HG02885 (cell line): ENCODE measurements at regions not wholly inside any gene's neighbourhood (a gene's known extent, or its start where the extent isn't known, plus 50 kb on each side); places are given as distances from the start of the nearest gene placed in this dataset.

ENCODE experiments used
- ATAC-seq: cut with Tn5 transposase; IDR thresholded peaks from one replicate; pipeline ENCODE4 v1.9.1; 2021; ENCODE audit warnings: mild to moderate bottlenecking; ENCODE audit not compliant: unreplicated experiment, poor library complexity

GRCh38 chr5:173472784-173473278 lies 143.6 kb downstream of the BOD1 start:
- ATAC-seq, result no peak

- ATAC-seq, result no peak
These were observed 143.9 kb upstream of the STC2 start for GRCh38 chr5:173472164-173472563.

GRCh38 chr5:173468821-173469251 lies 140.6 kb upstream of the STC2 start:
- no peak for ATAC-seq

- no peak for ATAC-seq
These were observed 138.0 kb upstream of the STC2 start for GRCh38 chr5:173466227-173466626.

GRCh38 chr5:173464813-173465212 lies 136.6 kb upstream of the STC2 start:
- ATAC-seq, result no peak

- no peak for ATAC-seq
These were observed 135.0 kb upstream of the STC2 start for GRCh38 chr5:173463207-173463606.

- no peak for ATAC-seq
These were observed 130.8 kb upstream of the STC2 start for GRCh38 chr5:173458828-173459609.

- ATAC-seq, result no peak
These were observed 129.3 kb upstream of the STC2 start for GRCh38 chr5:173457482-173457881.

- no peak for ATAC-seq
These were observed 128.5 kb upstream of the STC2 start for GRCh38 chr5:173456751-173457171.

- no peak for ATAC-seq
These were observed 128.0 kb upstream of the STC2 start for GRCh38 chr5:173456181-173456580.

GRCh38 chr5:173455599-173455957 lies 127.4 kb upstream of the STC2 start:
- ATAC-seq, result no peak

GRCh38 chr5:173454736-173455598 lies 126.8 kb upstream of the STC2 start:
- ATAC-seq, result no peak

GRCh38 chr5:173454361-173454735 lies 126.1 kb upstream of the STC2 start:
- ATAC-seq, result no peak

GRCh38 chr5:173453167-173453566 lies 125.0 kb upstream of the STC2 start:
- no peak for ATAC-seq

GRCh38 chr5:173452119-173452905 lies 124.1 kb upstream of the STC2 start:
- no peak for ATAC-seq

- no peak for ATAC-seq
These were observed 123.4 kb upstream of the STC2 start for GRCh38 chr5:173451651-173452050.

- ATAC-seq, result peak; percentile 54
These were observed 122.8 kb upstream of the STC2 start for GRCh38 chr5:173451031-173451430.

GRCh38 chr5:173450188-173450587 lies 122.0 kb upstream of the STC2 start:
- no peak for ATAC-seq

GRCh38 chr5:173448856-173449255 lies 120.6 kb upstream of the STC2 start:
- ATAC-seq, result no peak

- ATAC-seq, result no peak
These were observed 115.8 kb upstream of the STC2 start for GRCh38 chr5:173443971-173444370.
